ENCODE measurements at regions not wholly inside any gene's neighbourhood (a gene's known extent, or its start where the extent isn't known, plus 50 kb on each side); places are given as distances from the start of the nearest gene placed in this dataset.

DNA sequence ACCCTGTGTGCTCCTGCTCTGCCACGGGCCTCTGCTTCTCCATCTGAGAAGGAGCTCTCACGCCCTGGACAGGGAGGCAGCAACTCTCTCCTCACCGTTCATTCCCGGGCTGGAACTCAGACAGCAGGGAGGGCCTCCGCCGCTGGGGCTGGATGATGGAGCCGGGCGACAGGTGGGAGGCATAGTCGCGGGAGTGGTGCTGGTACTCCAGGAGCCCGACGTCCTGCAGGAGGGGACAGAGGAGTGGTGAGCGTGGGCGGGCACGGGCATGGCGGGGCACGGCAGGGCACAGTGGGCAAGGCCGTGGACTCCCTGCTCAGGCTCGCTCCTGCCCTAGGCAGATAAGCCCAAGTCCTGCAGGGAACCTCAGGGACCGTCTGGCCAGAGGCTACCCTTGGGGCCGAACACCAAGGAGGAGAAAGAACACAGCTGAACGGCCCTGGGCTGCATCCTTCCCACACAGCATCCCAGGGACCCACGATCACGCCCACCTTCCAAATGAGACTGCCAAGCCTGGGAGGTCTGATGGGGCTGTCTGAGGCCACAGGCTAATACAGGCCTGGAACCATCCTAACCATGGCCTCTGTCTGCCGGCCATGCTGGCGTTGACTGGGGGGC lies 81.0 kb downstream of the NCOR2 start:
- no peak overlapping the region for H3K27ac ChIP-seq
- no peak for ATAC-seq
- H3K27me3 ChIP-seq: no peaks in the 10 kb centered on the region
- H3K36me3 ChIP-seq: peaks cover 31% of the 10 kb centered on the region
- no peaks in the 10 kb centered on the region for H3K9me3 ChIP-seq
- no peak overlapping the region for H3K4me3 ChIP-seq
- no peak for DNase-seq
- intact Hi-C loops (cut with DNase I): no loop called here
- peaks cover 8% of the 10 kb centered on the region for H3K4me1 ChIP-seq
- TF ChIP-seq, protein P1, sequence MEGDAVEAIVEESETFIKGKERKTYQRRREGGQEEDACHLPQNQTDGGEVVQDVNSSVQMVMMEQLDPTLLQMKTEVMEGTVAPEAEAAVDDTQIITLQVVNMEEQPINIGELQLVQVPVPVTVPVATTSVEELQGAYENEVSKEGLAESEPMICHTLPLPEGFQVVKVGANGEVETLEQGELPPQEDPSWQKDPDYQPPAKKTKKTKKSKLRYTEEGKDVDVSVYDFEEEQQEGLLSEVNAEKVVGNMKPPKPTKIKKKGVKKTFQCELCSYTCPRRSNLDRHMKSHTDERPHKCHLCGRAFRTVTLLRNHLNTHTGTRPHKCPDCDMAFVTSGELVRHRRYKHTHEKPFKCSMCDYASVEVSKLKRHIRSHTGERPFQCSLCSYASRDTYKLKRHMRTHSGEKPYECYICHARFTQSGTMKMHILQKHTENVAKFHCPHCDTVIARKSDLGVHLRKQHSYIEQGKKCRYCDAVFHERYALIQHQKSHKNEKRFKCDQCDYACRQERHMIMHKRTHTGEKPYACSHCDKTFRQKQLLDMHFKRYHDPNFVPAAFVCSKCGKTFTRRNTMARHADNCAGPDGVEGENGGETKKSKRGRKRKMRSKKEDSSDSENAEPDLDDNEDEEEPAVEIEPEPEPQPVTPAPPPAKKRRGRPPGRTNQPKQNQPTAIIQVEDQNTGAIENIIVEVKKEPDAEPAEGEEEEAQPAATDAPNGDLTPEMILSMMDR (IDR thresholded peaks at IDR 0.05): no peak

DNA sequence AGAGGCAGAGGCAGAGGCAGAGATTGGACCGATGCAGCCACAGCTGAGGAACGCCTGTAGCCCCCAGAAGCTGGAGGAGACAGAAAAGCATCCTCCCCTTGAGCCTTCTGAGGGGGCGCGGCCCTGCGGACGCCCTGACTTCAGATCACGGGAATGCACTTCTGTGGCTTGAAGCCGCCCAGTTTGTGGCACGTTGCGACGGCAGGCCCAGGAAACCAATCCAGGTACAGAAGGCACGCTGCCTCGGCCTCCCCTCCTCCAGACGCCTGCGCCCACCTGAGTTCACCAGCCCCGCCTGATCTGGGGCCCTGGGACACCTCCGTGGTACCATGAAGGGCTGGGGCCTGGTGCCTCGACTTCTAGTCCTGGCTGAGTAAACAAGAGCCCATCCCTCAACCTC lies 82.0 kb downstream of the NCOR2 start:
- intact Hi-C loops (cut with DNase I): no loop called here
- TF ChIP-seq, protein P1 (IDR thresholded peaks at IDR 0.05): no peak
- H3K4me3 ChIP-seq: no peak overlapping the region
- peaks cover 15% of the 10 kb centered on the region for H3K4me1 ChIP-seq
- DNase-seq: no peak
- no peaks in the 10 kb centered on the region for H3K9me3 ChIP-seq
- H3K36me3 ChIP-seq: peaks cover 34% of the 10 kb centered on the region
- no peak for ATAC-seq
- H3K27me3 ChIP-seq: no peaks in the 10 kb centered on the region
- no peak overlapping the region for H3K27ac ChIP-seq

DNA sequence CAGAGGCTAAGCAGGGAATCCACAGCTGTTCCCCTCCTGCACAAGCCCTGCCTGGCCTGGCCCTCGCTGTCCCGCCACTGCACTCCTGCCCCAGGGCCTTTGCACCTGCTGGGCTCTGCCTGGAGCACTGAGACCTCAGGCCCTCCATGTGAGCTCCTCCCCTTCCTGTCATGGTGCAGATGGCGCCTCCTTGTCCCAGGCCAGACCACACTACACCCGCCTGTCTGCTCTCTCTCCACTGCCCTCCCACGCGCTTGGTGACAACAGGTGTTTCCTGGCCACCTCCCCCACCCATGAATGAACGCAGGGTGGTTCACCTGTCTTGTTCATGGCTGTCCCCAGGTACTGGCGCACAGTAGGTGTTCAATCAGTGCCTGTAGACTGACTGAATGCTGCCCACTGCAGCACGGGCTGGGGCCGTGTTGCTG lies 82.9 kb downstream of the NCOR2 start:
- peaks cover 23% of the 10 kb centered on the region for H3K4me1 ChIP-seq
- TF ChIP-seq, protein P1 (IDR thresholded peaks at IDR 0.05): no peak
- H3K27ac ChIP-seq: no peak overlapping the region
- H3K4me3 ChIP-seq: no peak overlapping the region
- DNase-seq (no peak), ATAC-seq (no peak)
- no peaks in the 10 kb centered on the region for H3K27me3 ChIP-seq
- intact Hi-C loops (cut with DNase I): no loop called here
- peaks cover 34% of the 10 kb centered on the region for H3K36me3 ChIP-seq
- no peaks in the 10 kb centered on the region for H3K9me3 ChIP-seq

DNA sequence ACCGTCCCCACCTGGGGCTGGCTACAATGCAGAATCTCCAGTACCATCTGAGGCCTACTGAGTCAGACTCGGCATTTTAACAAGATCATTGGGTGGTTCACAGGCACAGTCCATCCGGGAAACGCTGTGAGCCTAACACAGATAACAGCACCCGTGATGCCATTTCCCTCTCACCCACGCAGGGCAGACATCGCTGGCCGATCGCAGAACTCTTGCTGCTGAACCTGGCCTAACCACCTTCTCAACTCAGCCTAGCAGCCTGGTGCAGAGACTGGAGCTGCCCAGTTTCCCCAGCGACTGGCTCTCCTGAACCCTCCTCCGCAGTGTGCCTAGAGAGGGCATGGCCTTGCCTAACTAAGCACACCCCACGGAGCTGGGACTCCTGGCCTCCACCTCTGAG lies 83.3 kb downstream of the NCOR2 start:
- peaks cover 34% of the 10 kb centered on the region for H3K36me3 ChIP-seq

DNA sequence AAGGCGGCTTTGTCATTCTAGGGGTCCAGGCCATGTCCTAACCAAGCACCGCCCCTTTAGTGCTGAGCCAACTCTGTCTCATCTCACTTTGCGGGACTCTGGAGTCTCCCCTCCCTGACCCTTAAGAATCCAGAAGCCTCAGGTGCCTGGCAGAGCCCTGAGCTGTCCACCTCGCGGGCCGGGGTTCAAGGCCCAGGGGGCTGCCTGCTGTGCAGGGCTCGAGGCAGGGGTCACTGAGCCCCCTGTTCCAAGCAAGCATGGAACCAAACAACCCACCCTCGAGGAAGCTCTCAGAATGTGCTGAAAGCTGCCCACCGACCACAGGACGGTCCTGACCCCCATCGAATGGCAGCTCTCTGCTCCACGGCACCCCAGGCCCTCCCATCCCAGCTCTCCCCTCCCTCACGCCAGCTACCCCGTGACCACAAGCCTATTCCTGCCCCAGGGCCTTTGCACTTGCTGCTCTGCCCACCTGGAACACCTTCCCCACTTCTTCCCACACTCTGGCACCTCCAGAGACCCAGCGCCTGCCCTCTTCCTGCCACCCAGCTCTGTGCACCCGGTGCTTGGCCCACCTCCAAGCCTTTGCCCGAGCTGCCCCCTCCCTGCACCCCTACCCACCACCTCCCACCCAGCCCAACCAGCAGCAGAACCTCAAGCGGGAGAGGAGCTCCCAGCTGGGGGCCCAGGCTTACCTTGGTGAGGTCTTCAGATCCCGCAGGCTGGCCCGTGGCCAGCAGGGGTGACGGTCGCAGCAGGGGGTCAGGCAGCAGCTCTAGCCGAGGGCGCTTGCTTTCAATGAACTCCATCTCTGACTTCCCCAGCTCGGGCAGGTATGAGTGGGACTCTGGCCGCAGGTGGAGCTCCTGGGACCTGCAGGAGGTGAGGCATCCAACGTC lies 84.3 kb downstream of the NCOR2 start:
- intact Hi-C loops (cut with DNase I): no loop called here
- no peak for DNase-seq

More for the DNA sequence above, 83.3 kb downstream of the NCOR2 start:
- Histone ChIP-seq H3K9me3 (no peaks in the 10 kb centered on the region), H3K4me3 (no peak overlapping the region), H3K27me3 (no peaks in the 10 kb centered on the region), H3K4me1 (peaks cover 23% of the 10 kb centered on the region), H3K27ac (no peak overlapping the region)
- DNase-seq: no peak
- no peak for ATAC-seq
- intact Hi-C loops (cut with DNase I): no loop called here
- TF ChIP-seq, protein P1 (IDR thresholded peaks at IDR 0.05): no peak

More for the DNA sequence above, 84.3 kb downstream of the NCOR2 start:
- peaks cover 23% of the 10 kb centered on the region for H3K4me1 ChIP-seq
- no peaks in the 10 kb centered on the region for H3K9me3 ChIP-seq
- H3K36me3 ChIP-seq: peaks cover 38% of the 10 kb centered on the region
- no peaks in the 10 kb centered on the region for H3K27me3 ChIP-seq
- no peak overlapping the region for H3K27ac ChIP-seq
- no peak for ATAC-seq
- no peak overlapping the region for H3K4me3 ChIP-seq
- TF ChIP-seq, protein P1 (IDR thresholded peaks at IDR 0.05): no peak
